ENCODE measurements at regions not wholly inside any gene's neighbourhood (a gene's known extent, or its start where the extent isn't known, plus 50 kb on each side); places are given as distances from the start of the nearest gene placed in this dataset.

DNA sequence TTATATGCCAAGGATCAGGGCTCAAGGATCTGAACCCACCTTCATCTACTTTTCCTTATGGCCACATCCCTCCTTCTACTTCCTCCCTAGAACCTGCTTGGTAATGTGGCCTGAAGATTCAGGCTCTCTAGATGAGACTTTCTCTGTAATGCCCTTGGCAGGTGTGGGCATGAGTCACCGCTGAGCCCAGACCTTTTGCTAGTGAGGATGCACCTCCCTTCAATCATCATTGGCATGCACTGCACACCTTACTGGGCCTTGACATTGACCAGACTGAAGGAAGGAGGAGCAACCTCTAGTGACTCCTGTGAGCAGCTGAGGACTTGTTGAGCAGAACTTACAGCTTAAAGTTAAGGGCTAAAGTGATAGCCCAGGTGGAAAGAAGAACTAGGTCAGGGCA is 405.3 kb downstream of the MAFB start:
- no peak overlapping the region for H3K4me3 ChIP-seq
- peaks cover 56% of the 10 kb centered on the region for H3K4me1 ChIP-seq
- no peak for DNase-seq (ENCODE audit: extremely low spot score in 2 of 2)
- no peaks in the 10 kb centered on the region for H3K36me3 ChIP-seq
- H3K27me3 ChIP-seq: no peaks in the 10 kb centered on the region
- no peak overlapping the region for H3K27ac ChIP-seq
- intact Hi-C loops (cut with DNase I): no loop called here
- TF ChIP-seq POLR2AphosphoS5 (IDR thresholded peaks at IDR 0.05; ENCODE audit: insufficient read depth in 1 of 2, low read depth in 1 of 2) (no peak), POLR2A (IDR thresholded peaks at IDR 0.05) (no peak)
- TF ChIP-seq, protein P1, sequence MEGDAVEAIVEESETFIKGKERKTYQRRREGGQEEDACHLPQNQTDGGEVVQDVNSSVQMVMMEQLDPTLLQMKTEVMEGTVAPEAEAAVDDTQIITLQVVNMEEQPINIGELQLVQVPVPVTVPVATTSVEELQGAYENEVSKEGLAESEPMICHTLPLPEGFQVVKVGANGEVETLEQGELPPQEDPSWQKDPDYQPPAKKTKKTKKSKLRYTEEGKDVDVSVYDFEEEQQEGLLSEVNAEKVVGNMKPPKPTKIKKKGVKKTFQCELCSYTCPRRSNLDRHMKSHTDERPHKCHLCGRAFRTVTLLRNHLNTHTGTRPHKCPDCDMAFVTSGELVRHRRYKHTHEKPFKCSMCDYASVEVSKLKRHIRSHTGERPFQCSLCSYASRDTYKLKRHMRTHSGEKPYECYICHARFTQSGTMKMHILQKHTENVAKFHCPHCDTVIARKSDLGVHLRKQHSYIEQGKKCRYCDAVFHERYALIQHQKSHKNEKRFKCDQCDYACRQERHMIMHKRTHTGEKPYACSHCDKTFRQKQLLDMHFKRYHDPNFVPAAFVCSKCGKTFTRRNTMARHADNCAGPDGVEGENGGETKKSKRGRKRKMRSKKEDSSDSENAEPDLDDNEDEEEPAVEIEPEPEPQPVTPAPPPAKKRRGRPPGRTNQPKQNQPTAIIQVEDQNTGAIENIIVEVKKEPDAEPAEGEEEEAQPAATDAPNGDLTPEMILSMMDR (IDR thresholded peaks at IDR 0.05): no peak
- H3K9me3 ChIP-seq: no peaks in the 10 kb centered on the region

DNA sequence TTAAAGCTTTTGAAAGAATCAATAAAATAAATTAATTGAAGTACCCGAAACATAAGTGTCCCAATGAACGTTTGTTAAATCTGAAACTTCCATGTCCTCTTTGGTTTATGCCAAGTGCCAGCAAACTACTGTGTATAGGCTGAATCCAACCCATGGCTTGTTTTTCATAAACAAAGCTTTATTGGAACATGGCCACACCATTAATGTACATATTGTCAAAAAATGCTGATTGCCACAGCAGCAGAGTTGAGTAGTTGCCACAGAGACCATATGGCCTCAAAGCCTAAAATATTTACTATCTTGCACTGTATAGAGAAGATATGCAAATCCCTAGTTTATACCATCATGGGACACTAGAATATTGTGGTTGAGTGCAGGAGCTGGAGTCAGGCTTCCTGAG is 406.1 kb downstream of the MAFB start:
- no peak for DNase-seq (ENCODE audit: extremely low spot score in 2 of 2)
- H3K27me3 ChIP-seq: no peaks in the 10 kb centered on the region
- no peak for TF ChIP-seq POLR2AphosphoS5 (IDR thresholded peaks at IDR 0.05; ENCODE audit: insufficient read depth in 1 of 2, low read depth in 1 of 2)
- no peak for TF ChIP-seq POLR2A (IDR thresholded peaks at IDR 0.05)
- TF ChIP-seq, protein P1 (IDR thresholded peaks at IDR 0.05): no peak
- no peaks in the 10 kb centered on the region for H3K9me3 ChIP-seq
- peaks cover 61% of the 10 kb centered on the region for H3K4me1 ChIP-seq
- no peaks in the 10 kb centered on the region for H3K36me3 ChIP-seq
- intact Hi-C loops (cut with DNase I): no loop called here
- H3K27ac ChIP-seq: no peak overlapping the region
- no peak overlapping the region for H3K4me3 ChIP-seq

DNA sequence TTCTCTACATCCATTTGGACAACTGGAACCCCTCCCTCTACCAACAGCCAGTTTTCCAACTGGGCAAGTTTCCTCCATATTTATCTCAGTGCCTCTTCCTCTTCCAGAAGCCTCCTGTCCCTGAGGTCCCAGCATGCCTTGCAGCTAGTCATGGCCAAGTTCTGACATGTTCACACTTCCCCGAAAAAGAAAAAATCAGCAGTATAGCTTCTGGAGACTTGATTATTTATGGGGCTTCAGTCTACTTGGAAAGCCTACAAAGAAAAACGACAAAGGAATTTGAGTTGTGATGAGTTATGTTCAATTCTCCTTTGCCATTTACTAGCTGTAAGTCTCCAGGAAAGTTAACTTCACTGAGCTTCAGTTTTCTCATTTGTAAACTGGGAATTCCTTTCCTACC is 406.5 kb downstream of the MAFB start:
- TF ChIP-seq, protein P1 (IDR thresholded peaks at IDR 0.05): no peak
- no peak for TF ChIP-seq POLR2A (IDR thresholded peaks at IDR 0.05)
- no peak for TF ChIP-seq POLR2AphosphoS5 (IDR thresholded peaks at IDR 0.05; ENCODE audit: insufficient read depth in 1 of 2, low read depth in 1 of 2)
- H3K4me1 ChIP-seq: peaks cover 61% of the 10 kb centered on the region

DNA sequence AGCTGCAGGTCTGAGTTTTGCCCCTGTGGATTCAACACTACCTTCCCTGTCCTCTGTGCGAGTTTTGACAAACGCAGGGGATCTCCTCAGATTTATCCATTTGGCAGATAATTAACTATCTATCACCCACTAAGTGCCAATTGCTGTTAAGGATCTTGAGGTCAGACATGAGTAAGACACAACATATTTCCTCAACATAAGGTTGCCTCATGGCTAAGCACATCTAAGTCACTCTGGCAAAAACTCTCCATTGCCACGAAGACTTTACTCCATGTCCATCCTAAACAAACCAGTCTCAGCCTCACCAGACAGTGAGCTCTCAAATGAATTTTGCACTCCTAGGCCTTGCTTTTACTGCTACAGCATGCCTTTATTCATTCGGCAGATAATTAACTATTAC is 408.4 kb downstream of the MAFB start:
- Histone ChIP-seq H3K4me1 (peaks cover 63% of the 10 kb centered on the region), H3K27ac (peak overlapping the region; percentile 64), H3K4me3 (no peak overlapping the region), H3K27me3 (no peaks in the 10 kb centered on the region), H3K9me3 (no peaks in the 10 kb centered on the region), H3K36me3 (no peaks in the 10 kb centered on the region)
- intact Hi-C loops (cut with DNase I): no loop called here
- TF ChIP-seq, protein P1 (IDR thresholded peaks at IDR 0.05): no peak
- no peak for TF ChIP-seq POLR2AphosphoS5 (IDR thresholded peaks at IDR 0.05; ENCODE audit: insufficient read depth in 1 of 2, low read depth in 1 of 2)
- no peak for TF ChIP-seq POLR2A (IDR thresholded peaks at IDR 0.05)
- no peak for DNase-seq (ENCODE audit: extremely low spot score in 2 of 2)

More for the DNA sequence above, 406.5 kb downstream of the MAFB start:
- H3K27ac ChIP-seq: no peak overlapping the region
- no peaks in the 10 kb centered on the region for H3K9me3 ChIP-seq
- no peaks in the 10 kb centered on the region for H3K36me3 ChIP-seq
- no peaks in the 10 kb centered on the region for H3K27me3 ChIP-seq
- no peak for DNase-seq (ENCODE audit: extremely low spot score in 2 of 2)
- intact Hi-C loops (cut with DNase I): no loop called here
- no peak overlapping the region for H3K4me3 ChIP-seq

DNA sequence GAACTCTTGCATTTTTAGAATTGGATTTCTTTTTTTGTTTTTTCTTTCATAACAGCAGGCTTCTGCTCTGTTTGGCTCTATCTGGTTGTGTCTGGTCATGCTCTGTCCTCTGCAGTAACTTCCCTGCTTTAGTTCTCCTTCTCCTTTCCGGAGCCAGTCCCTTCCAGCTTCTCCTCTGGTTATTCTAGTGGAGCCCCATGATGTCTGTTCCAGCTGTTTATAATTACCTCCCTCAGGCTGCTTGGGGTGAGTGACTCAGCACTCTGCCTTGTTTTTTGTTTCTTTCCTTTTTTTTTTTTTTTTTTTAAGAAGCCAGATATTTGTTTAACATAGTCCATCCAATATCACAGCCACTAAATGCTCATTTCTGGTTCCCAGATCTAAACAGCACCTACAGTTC is 409.6 kb downstream of the MAFB start:
- Histone ChIP-seq H3K27ac (peak overlapping the region; percentile 72), H3K36me3 (no peaks in the 10 kb centered on the region), H3K27me3 (no peaks in the 10 kb centered on the region), H3K4me3 (no peak overlapping the region), H3K4me1 (peaks cover 57% of the 10 kb centered on the region), H3K9me3 (no peaks in the 10 kb centered on the region)
- intact Hi-C loops (cut with DNase I): no loop called here
- DNase-seq (ENCODE audit: extremely low spot score in 2 of 2): no peak
- no peak for TF ChIP-seq POLR2A (IDR thresholded peaks at IDR 0.05)
- TF ChIP-seq POLR2AphosphoS5 (IDR thresholded peaks at IDR 0.05; ENCODE audit: insufficient read depth in 1 of 2, low read depth in 1 of 2): peak in 1 of 2 donors; percentile 71
